HCT116 (cell line): ENCODE measurements at regions not wholly inside any gene's neighbourhood (a gene's known extent, or its start where the extent isn't known, plus 50 kb on each side); places are given as distances from the start of the nearest gene placed in this dataset.

Experiments
- ATAC-seq: fragments of 200-7000 bp; cut with Tn5 transposase; 2 replicates; pipeline ENCODE4 v1.9.1; 2020; ENCODE audit warnings: mild to moderate bottlenecking, moderate library complexity
- BruUV-seq: library from RNA; stranded (reverse); fragments of 400-500 nt; replicated peaks from 2 replicates; lab custom pipeline; 2021; lab: Mats Ljungman, UMichigan
- CTCF ChIA-PET: fragments of 300-600 bp; sonication (Branson Sonifier 250); formaldehyde crosslinking; loops from one replicate; lab custom pipeline; 2021; ENCODE audit warnings: antibody characterized with exemption; lab: Charles Lee
- POLR2A ChIA-PET: fragments of 300-600, 350-600 bp; sonication (Branson Sonifier 250); formaldehyde crosslinking; loops from one replicate; lab custom pipeline; 2021; ENCODE audit warnings: antibody characterized with exemption; lab: Charles Lee
- RAD21 ChIA-PET, 2 experiments: fragments of 300-600 bp; sonication (Branson Sonifier 250); formaldehyde crosslinking; loops; one replicate each; lab custom pipeline; 2023; ENCODE audit warnings: low total read pairs in 2 of 2; ENCODE audit not compliant: uncharacterized antibody in 2 of 2, unreplicated experiment in 2 of 2, low non-redundant PET in 1 of 2; lab: Charles Lee
- DNase-seq: peaks from one replicate; pipeline ENCODE4 v3.0.0-alpha.2; 2010; ENCODE audit warnings: low read depth, low spot score
- H2AFZ ChIP-seq: fragments of 200-600 bp; shearing (Covaris generic), sonication (generic); 2 replicates; pipeline ENCODE4 v1.6.1; 2017; ENCODE audit warnings: low read depth, mixed run types, mixed read lengths, antibody characterized with exemption, low read length; ENCODE audit not compliant: poor library complexity, severe bottlenecking
- H3K27ac ChIP-seq: 2 replicates; pipeline ENCODE4 v1.5.1; 2012; ENCODE audit warnings: low read depth, low read length
- H3K27me3 ChIP-seq: fragments of 200-600 bp; sonication (generic); 2 replicates; pipeline ENCODE4 v1.6.1; 2016; ENCODE audit warnings: mixed run types, low read length, mixed read lengths; ENCODE audit not compliant: insufficient read depth
- H3K36me3 ChIP-seq, 2 experiments: fragments of 200-500 bp in 1 of 2; fragments of 200-600 bp in 1 of 2; sonication (Bioruptor generic) in 1 of 2; sonication (generic) in 1 of 2; 2 replicates each; pipeline versions ENCODE4 v1.5.1 to v1.6.1; 2014 to 2016; ENCODE audit warnings: low read length in 2 of 2, inconsistent platforms in 1 of 2, mixed read lengths in 1 of 2, mixed run types in 1 of 2; ENCODE audit not compliant: insufficient read depth in 2 of 2, control insufficient read depth in 1 of 2
- H3K4me1 ChIP-seq, 2 experiments: fragments of 200-600 bp in 1 of 2; sonication (generic) in 1 of 2; 2 replicates each; pipeline versions ENCODE4 v1.5.1 to v1.6.1; 2012 to 2017; ENCODE audit warnings: low read length in 2 of 2, inconsistent platforms in 1 of 2, mild to moderate bottlenecking in 1 of 2, mixed read lengths in 1 of 2, mixed run types in 1 of 2, moderate library complexity in 1 of 2; ENCODE audit not compliant: insufficient read depth in 2 of 2, control insufficient read depth in 1 of 2
- H3K4me2 ChIP-seq: fragments of 200-600 bp; sonication (generic); 2 replicates; pipeline ENCODE4 v1.6.1; 2017; ENCODE audit warnings: mixed run types, low read length, mixed read lengths
- H3K4me3 ChIP-seq, 2 experiments: fragments of 200-600 bp in 1 of 2; sonication (generic) in 1 of 2; replicated peaks in 1 of 2; 2 replicates each; pipeline ENCODE4 v1.5.1; 2011 to 2016; ENCODE audit warnings: low read length in 2 of 2, control low read depth in 1 of 2, low read depth in 1 of 2, mild to moderate bottlenecking in 1 of 2, mixed read lengths in 1 of 2, mixed run types in 1 of 2
- H3K79me2 ChIP-seq: fragments of 200-600 bp; sonication (generic); 2 replicates; pipeline ENCODE4 v1.6.1; 2017; ENCODE audit warnings: mild to moderate bottlenecking, mixed run types, low read length, moderate library complexity, mixed read lengths; ENCODE audit not compliant: insufficient read depth
- H3K9ac ChIP-seq: fragments of 200-600 bp; sonication (generic); 2 replicates; pipeline ENCODE4 v1.6.1; 2016; ENCODE audit warnings: low read length, mixed read lengths
- H3K9me2 ChIP-seq: fragments of 200-600 bp; sonication (generic), shearing (Covaris generic); 2 replicates; pipeline ENCODE4 v1.6.1; 2017; ENCODE audit warnings: mixed run types, mild to moderate bottlenecking, moderate library complexity; ENCODE audit not compliant: insufficient read depth
- H3K9me3 ChIP-seq, 2 experiments: fragments of 200-500 bp in 1 of 2; fragments of 200-600 bp in 1 of 2; sonication (Bioruptor generic) in 1 of 2; sonication (generic) in 1 of 2; 2 replicates each; pipeline ENCODE4 v1.6.1; 2014 to 2017; ENCODE audit warnings: low read length in 2 of 2, mixed read lengths in 2 of 2, inconsistent platforms in 1 of 2, low read depth in 1 of 2, mild to moderate bottlenecking in 1 of 2, mixed run types in 1 of 2, moderate library complexity in 1 of 2; ENCODE audit not compliant: control insufficient read depth in 1 of 2, insufficient read depth in 1 of 2
- H4K20me1 ChIP-seq: fragments of 200-600 bp; sonication (generic), shearing (Covaris generic); 2 replicates; pipeline ENCODE4 v1.6.1; 2017; ENCODE audit warnings: mixed run types, mild to moderate bottlenecking, moderate library complexity; ENCODE audit not compliant: insufficient read depth
- CEBPB ChIP-seq: IDR thresholded peaks from 2 replicates; pipeline ENCODE4 v1.6.1; 2012; ENCODE audit warnings: low read depth
- EGR1 ChIP-seq: IDR thresholded peaks from 2 replicates; pipeline ENCODE4 v1.6.1; 2012; ENCODE audit warnings: low read depth
- EZH2 ChIP-seq: fragments of 200-600 bp; sonication (generic); IDR thresholded peaks from 2 replicates; pipeline ENCODE4 v1.6.1; 2017; ENCODE audit warnings: antibody characterized with exemption, mixed run types
- FOSL1 ChIP-seq: IDR thresholded peaks from 2 replicates; pipeline ENCODE4 v1.6.1; 2012; ENCODE audit warnings: low read depth
- JUND ChIP-seq: IDR thresholded peaks from 2 replicates; pipeline ENCODE4 v1.6.1; 2012
- POLR2A ChIP-seq: IDR thresholded peaks from 2 replicates; pipeline ENCODE4 v1.7.0; 2011; ENCODE audit warnings: borderline replicate concordance; ENCODE audit not compliant: insufficient read depth, insufficient read length; ENCODE audit errors: extremely low read depth
- POLR2AphosphoS5 ChIP-seq: IDR thresholded peaks from 2 replicates; pipeline ENCODE4 v1.6.1; 2011; ENCODE audit warnings: mild to moderate bottlenecking, low read depth, low read length, moderate library complexity
- SP1 ChIP-seq: IDR thresholded peaks from 2 replicates; pipeline ENCODE4 v1.6.1; 2012; ENCODE audit warnings: low read depth
- ZFX ChIP-seq: fragments of 450-650 bp; IDR thresholded peaks from 2 replicates; pipeline ENCODE4 v1.6.1; 2017
- intact Hi-C: fragments of 100-400 bp; cut with micrococcal nuclease; formaldehyde crosslinking; loops from 2 replicates; pipeline ENCODE4 v1.10.0; 2022
- TF ChIP-seq, protein P1 (sequence below): IDR thresholded peaks from 2 replicates; pipeline ENCODE4 v1.6.1; 2012
- TF ChIP-seq, protein P2 (sequence below): IDR thresholded peaks from 2 replicates; pipeline ENCODE4 v1.6.1; 2012
- TF ChIP-seq, protein P3 (sequence below): IDR thresholded peaks from 2 replicates; pipeline ENCODE4 v1.6.1; 2012; ENCODE audit warnings: low read depth
- TF ChIP-seq, protein P4 (sequence below): IDR thresholded peaks from 2 replicates; pipeline ENCODE4 v1.6.1; 2011; ENCODE audit warnings: mild to moderate bottlenecking, low read length, moderate library complexity; ENCODE audit not compliant: insufficient replicate concordance; ENCODE audit errors: extremely low read depth

DNA sequence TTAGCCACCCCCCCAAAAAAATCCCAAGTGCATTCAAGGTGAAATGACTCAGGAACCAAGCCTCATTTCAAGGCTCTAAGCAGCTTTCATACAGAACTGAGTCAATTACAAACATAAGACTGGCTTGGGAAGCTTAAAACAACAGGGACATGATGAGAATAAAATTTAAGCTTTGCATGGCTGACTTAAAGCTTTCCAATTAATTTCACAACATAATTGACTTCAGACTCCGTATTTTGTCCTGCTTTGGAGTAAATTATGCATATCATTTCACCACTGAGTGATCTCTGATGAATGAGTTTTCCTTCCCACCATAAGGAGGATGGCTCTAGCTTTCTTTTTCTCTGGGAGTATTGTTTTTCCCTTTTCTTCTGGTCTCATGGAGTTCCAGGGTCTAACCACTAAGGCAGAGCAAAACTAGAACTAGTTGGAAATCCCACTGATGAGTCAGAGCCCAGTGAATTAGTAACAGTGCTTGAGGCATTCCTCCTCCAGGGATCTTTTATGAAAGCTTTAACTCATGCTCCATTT lies 72.8 kb downstream of the XCL2 start:
- no TSS peak for BruUV-seq
- peak overlapping the region; percentile 56 for H3K4me2 ChIP-seq
- H2AFZ ChIP-seq: peak overlapping the region; percentile 93
- peak overlapping the region; percentile 2; the same call in 1 of the 2 replicates for H3K9ac ChIP-seq
- 0 out of 2 replicates have a peak, but pooled peaks have one; percentile 20 for TF ChIP-seq CEBPB
- TF ChIP-seq EGR1: 0 out of 2 replicates have a peak, but pooled peaks have one; percentile 1
- peak; percentile 61 for TF ChIP-seq JUND
- TF ChIP-seq POLR2AphosphoS5: no peak
- no peak for TF ChIP-seq EZH2
- peak; percentile 66 for TF ChIP-seq FOSL1
- TF ChIP-seq, protein P1, sequence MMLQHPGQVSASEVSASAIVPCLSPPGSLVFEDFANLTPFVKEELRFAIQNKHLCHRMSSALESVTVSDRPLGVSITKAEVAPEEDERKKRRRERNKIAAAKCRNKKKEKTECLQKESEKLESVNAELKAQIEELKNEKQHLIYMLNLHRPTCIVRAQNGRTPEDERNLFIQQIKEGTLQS: no peak
- TF ChIP-seq SP1: peak; percentile 36
- TF ChIP-seq, all 23 proteins: peak for 5
- Histone ChIP-seq H3K27ac (peak overlapping the region; percentile 30), H3K36me3 (no peaks in the 10 kb centered on the region), H3K9me2 (no peaks in the 10 kb centered on the region), H4K20me1 (no peaks in the 10 kb centered on the region), H3K79me2 (no peaks in the 10 kb centered on the region), H3K4me1 (peaks cover 20 to 41% of the 10 kb centered on the region in 2 experiments), H3K9me3 (peaks cover 0 to 3% of the 10 kb centered on the region in 2 experiments; a peak in 1 of 4 replicates), H3K4me3 (no peak overlapping the region; a peak in 1 of 4 replicates), H3K27me3 (no peaks in the 10 kb centered on the region)
- ChIA-PET CTCF (interaction anchor here (1.0 to 1.6 kb wide), 3 partner anchors 31 to 133 kb away, joined by 3 to 6 read pairs (median 5); no protein-coding TSS in a partner anchor), POLR2A (interaction anchor here (1.2 kb wide), 1 partner anchor 11 kb away, joined by 3 read pairs; no protein-coding TSS in a partner anchor), RAD21 (no interaction called here)
- DNase-seq (peak; percentile 77), ATAC-seq (peak; percentile 81)
- intact Hi-C loops: no loop called here

DNA sequence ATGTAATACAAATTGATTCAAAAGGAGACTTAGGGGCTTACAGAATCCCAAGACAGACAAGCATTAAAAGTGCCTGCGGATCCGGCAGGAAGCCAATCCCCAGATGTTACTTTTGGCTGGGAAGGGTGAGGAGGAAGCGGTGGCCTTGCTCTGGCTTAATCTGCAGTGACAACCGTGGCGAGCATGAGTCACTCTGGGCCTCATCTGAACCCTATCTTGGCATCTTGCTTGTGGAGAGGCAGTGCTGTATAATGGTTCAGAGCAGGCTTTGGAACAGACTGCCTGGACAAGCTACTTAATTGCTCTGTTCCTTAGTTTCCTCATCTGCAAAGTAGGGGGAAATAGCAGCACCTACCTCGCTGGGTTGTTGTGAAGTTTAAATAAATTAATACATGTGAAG lies 74.1 kb downstream of the XCL2 start:
- Histone ChIP-seq H3K27me3 (no peaks in the 10 kb centered on the region), H2AFZ (peak overlapping the region; percentile 93), H3K9me2 (no peaks in the 10 kb centered on the region), H3K36me3 (no peaks in the 10 kb centered on the region), H4K20me1 (no peaks in the 10 kb centered on the region), H3K4me2 (peak overlapping the region; percentile 56), H3K79me2 (no peaks in the 10 kb centered on the region), H3K4me1 (peaks cover 20 to 41% of the 10 kb centered on the region in 2 experiments), H3K27ac (peak overlapping the region; percentile 30; the same call in 1 of the 2 replicates), H3K9me3 (peaks cover 0 to 3% of the 10 kb centered on the region in 2 experiments; a peak in 1 of 4 replicates), H3K9ac (no peak overlapping the region), H3K4me3 (0 out of 4 replicates have a peak overlapping the region, but pooled peaks of 1 of the 2 experiments have one; percentile 10)
- ChIA-PET CTCF (interaction anchor here (1.6 to 1.7 kb wide), 2 partner anchors 30 to 127 kb away, joined by 5 read pairs; no protein-coding TSS in a partner anchor), POLR2A (no interaction called here), RAD21 (no interaction called here)
- peak; percentile 87 for ATAC-seq
- intact Hi-C loops: no loop called here
- DNase-seq: peak; percentile 56
- no TSS peak for BruUV-seq
- TF ChIP-seq, protein P2, sequence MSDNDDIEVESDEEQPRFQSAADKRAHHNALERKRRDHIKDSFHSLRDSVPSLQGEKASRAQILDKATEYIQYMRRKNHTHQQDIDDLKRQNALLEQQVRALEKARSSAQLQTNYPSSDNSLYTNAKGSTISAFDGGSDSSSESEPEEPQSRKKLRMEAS: peak; percentile 74
- TF ChIP-seq POLR2AphosphoS5: peak; percentile 50; the same call in 1 of the 2 replicates
- peak; percentile 71 for TF ChIP-seq FOSL1
- TF ChIP-seq POLR2A: no peak
- TF ChIP-seq, protein P3, sequence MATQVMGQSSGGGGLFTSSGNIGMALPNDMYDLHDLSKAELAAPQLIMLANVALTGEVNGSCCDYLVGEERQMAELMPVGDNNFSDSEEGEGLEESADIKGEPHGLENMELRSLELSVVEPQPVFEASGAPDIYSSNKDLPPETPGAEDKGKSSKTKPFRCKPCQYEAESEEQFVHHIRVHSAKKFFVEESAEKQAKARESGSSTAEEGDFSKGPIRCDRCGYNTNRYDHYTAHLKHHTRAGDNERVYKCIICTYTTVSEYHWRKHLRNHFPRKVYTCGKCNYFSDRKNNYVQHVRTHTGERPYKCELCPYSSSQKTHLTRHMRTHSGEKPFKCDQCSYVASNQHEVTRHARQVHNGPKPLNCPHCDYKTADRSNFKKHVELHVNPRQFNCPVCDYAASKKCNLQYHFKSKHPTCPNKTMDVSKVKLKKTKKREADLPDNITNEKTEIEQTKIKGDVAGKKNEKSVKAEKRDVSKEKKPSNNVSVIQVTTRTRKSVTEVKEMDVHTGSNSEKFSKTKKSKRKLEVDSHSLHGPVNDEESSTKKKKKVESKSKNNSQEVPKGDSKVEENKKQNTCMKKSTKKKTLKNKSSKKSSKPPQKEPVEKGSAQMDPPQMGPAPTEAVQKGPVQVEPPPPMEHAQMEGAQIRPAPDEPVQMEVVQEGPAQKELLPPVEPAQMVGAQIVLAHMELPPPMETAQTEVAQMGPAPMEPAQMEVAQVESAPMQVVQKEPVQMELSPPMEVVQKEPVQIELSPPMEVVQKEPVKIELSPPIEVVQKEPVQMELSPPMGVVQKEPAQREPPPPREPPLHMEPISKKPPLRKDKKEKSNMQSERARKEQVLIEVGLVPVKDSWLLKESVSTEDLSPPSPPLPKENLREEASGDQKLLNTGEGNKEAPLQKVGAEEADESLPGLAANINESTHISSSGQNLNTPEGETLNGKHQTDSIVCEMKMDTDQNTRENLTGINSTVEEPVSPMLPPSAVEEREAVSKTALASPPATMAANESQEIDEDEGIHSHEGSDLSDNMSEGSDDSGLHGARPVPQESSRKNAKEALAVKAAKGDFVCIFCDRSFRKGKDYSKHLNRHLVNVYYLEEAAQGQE: no peak
- TF ChIP-seq ZFX: no peak
- TF ChIP-seq CEBPB: no peak
- TF ChIP-seq, protein P4, sequence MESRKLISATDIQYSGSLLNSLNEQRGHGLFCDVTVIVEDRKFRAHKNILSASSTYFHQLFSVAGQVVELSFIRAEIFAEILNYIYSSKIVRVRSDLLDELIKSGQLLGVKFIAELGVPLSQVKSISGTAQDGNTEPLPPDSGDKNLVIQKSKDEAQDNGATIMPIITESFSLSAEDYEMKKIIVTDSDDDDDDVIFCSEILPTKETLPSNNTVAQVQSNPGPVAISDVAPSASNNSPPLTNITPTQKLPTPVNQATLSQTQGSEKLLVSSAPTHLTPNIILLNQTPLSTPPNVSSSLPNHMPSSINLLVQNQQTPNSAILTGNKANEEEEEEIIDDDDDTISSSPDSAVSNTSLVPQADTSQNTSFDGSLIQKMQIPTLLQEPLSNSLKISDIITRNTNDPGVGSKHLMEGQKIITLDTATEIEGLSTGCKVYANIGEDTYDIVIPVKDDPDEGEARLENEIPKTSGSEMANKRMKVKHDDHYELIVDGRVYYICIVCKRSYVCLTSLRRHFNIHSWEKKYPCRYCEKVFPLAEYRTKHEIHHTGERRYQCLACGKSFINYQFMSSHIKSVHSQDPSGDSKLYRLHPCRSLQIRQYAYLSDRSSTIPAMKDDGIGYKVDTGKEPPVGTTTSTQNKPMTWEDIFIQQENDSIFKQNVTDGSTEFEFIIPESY: peak; percentile 20
- TF ChIP-seq EZH2: no peak
